HG03097 (cell line): ENCODE measurements at regions not wholly inside any gene's neighbourhood (a gene's known extent, or its start where the extent isn't known, plus 50 kb on each side); places are given as distances from the start of the nearest gene placed in this dataset.

ENCODE experiments used
- ATAC-seq: cut with Tn5 transposase; IDR thresholded peaks from one replicate; pipeline ENCODE4 v1.9.1; 2021; ENCODE audit not compliant: unreplicated experiment, low FRiP score

DNA sequence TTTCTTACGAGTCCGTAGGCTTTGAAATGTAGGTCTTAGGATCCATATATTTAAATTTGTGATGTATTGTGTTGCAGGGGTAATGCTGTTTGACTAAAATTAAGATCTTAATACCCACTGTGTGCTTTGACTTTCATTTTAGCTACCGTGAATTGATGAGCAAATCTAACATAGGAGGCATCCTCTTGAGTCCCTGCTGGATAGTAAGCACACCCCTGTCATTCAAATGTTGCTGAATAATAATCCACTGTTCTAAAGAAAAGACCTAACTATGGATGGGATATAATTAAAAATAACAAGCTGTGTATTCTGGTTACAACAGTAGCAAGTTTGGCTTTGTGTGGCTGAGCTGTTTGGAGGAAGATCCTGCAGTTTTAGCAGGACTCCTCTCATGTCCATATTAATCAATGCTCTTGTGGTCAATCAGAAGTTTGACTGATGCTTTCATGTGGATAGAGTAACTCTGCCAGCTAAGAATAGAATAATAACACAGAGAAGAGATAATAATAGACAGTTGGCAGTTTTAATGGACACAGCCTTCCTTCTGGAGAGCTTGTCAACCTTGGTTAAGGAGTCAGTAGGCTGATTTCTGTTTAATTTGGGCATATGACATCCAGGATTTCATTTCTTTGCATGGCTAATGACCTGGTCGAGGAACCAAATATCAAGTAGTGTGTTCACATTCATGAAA is 148.1 kb upstream of the MIS18BP1 start:
- ATAC-seq = no peak

DNA sequence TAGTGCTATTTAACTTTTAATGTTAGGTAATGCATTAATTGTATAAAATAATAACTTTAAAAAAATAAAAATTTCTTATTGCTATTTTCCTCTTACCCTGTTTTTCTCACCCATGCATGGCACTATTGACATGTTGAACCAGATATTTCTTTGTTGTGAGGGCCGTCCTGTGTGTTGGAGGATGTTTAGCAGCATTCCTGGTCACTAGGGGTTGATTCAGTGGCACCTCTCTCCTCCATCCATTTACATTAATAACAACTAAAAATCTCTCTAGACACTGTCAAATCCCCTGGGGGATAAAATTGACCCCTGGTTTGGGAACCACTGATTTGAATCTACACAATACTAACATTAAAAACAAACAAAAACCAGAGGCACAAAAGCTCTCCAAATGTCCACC is 147.5 kb upstream of the MIS18BP1 start:
- ATAC-seq = no peak

DNA sequence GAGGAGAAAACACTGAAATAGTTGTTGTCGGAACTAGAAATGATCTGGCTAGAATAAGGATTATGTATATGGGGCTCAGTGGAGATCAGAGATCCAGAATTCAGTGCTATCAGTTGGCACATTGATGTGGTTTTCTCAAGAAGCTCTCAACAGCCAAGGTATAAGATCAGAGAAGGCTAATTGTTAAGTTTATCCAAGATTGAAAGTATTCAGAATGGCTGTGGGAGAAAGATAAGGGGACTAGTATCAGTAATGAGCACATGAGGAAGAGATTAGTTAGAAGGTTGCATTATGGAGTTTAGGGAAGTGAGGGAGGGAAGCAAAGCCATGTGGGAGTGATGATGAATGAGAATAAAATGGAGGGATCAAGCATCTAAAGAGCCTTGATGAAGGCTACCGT is 128.1 kb upstream of the MIS18BP1 start:
- no peak for ATAC-seq

DNA sequence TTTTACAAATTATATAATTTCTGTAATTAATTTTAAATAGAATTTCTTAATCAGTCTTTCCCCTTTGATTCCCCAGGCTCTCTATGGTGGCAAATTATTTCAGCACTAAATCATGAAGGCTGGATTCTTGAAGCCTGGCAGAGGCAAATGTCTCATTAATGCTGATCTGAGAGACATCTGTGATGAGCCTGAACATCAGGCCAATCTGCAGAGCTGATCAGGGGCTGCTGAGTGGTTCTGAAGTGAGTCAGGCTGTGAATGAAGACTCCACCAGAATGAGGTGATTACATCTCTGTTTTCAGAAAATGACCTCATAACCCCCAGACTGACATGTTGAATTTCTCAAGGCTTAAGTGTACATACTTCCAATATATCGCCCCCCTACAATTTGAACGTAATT is 124.2 kb upstream of the MIS18BP1 start:
- no peak for ATAC-seq

DNA sequence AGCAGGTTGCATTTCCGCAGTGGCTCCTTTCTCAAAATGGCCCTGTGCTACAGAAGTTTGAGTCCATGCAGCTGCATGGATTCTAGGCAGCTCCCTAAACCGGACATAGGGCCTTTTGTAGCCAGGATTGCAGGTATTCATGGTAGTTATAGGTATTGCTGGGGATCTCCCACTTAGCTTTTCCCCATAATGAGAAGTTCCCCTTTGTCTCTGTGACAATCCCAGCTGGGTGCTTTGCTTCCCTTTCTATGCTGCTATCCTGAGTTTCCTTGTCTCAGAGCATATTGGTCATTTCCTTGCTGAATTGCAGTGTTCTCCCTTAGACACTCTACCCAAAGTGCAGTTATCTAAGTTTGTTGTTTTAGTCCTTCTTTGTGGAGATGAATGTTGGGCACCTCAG is 120.9 kb upstream of the MIS18BP1 start:
- ATAC-seq = no peak

DNA sequence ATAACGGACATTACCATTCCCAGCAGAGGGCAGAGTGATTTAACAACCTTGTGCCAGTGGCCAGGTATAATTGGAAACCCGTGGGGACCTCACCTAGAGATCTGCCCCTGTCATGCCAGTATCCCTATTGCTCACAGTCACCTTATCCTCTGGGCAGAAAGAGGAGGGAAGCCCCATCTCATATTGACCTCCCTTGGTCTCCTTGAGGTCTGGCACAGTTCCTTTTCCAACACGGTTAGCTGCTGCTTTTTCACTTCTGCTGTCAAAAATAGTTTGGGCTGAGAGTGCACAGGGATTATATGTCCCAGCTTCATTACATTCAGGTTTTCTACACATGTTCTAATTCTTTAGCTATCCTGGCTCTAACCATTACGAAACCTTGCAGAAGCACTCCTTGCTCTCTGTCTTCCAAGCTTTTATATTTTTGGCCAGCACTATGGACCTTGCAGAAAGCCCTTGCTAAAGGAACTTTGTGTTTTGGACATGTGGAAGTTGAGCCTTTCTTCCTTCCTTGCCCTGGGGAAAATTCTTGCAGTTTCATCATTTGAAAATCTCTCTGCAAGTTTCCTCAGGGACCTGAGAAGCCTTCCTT is 111.7 kb upstream of the MIS18BP1 start:
- no peak for ATAC-seq

DNA sequence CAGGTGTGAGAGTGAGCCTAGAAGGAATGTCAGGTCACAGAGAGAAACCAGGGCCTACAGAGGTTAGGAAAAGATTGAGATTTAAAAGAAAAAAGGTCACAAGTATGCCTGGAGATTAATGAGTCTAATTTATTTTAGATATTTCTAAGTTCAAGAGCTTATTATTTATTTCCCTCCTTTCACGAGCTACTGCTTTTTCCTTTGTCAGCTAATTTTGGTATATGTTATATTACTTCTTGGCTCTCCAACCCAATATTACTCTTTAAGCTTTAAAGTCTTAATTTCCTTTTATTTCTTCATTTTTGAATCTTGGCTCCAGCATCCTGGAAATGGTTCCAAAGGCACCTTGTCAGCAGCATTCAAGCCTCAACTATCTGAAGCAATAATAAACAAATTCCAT is 109.5 kb upstream of the MIS18BP1 start:
- ATAC-seq = no peak

DNA sequence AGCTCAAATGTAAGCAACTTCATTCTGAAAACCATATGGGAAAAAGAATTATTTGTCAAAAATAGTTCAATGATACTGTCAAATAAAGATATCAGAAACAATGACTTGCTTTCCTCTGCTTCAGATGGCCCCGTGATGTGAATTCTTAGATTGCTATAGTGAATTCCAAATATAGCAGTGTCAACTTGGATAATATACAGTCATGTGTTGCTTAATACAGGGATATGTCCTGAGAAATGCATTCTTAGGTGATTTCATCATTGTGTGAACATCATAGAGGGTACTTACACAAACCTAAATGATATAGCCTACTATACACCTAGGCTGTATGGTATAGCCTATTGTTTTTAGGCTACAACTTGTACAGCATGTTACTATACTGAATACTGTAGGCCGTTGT is 108.7 kb upstream of the MIS18BP1 start:
- ATAC-seq = no peak

DNA sequence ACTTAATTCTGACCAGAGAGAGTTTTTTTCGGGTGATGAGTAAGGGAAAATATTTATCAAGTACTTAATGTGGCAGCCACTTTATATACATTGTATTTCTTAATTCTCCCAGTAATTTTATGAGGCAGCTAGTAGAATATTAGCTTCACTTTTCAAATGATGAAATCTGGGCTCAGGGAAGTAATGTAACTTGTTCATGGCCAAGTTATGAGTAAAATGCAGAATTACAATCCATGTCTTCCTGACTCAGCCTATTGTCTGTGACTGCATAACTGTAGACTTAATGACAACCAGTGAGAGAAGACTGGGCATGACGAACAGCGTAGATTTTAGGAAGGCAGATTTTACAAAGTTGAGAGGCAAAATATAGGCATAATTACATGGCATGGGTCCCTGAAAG is 106.7 kb upstream of the MIS18BP1 start:
- no peak for ATAC-seq

DNA sequence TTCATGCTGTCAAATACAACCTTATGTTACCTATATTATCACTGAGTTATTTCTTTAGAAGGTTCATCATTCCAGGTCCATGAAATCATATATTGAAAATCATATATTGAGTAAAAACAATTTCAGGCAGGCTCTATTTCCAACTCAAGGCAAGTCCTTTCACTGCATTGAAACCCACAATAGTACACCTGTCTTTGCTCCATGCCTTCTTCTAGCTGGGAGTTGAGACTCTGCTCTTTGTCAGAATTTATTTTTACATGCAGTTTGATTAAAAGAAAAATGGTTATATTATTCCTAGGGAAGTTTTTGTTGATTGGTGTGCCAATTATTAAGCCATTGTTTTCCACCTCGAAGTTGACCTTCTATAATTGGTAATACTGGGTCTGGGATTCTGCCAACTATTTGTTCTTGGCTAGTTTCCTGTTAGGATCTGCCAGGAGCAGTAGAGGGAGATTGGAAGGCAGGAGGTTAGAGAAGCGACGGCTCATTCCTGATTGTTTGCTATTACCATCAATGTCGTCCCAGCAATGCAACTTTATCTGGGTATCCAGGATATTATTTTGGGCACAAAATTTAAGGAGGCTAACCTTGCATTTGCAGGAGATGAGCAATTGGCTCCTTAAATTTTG is 79.5 kb upstream of the MIS18BP1 start:
- ATAC-seq = no peak

DNA sequence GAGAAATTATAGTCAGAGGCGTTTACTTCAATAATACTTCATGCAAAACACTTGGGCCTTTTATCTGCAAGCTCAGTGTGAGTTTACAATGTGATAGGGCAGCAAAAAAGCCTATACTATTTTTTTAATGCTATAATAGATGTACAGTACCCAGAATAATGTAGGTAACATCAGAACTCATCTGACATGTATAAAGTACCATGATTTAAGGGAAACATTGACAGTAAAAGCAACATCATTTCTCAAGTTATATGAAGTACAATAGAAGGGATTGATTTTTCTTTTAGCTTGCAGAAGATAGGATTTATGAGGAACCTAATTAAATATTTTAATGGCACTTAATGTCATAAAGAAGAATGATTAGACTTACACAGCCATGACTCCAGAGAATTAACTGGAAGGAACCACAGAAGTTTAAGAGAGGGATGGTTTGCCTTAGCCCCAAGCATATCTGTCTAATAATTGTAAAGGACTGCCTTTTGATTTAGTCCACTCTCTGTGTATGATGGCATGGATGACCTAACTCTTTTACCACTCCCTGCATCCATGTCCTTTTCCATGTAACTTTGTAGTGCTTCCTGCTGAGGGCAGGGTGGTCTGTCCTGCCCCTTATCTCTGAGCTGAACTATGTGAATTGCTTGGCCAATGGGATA is 55.9 kb upstream of the MIS18BP1 start:
- ATAC-seq = no peak
